ENCODE measurements at regions not wholly inside any gene's neighbourhood (a gene's known extent, or its start where the extent isn't known, plus 50 kb on each side); places are given as distances from the start of the nearest gene placed in this dataset.

DNA sequence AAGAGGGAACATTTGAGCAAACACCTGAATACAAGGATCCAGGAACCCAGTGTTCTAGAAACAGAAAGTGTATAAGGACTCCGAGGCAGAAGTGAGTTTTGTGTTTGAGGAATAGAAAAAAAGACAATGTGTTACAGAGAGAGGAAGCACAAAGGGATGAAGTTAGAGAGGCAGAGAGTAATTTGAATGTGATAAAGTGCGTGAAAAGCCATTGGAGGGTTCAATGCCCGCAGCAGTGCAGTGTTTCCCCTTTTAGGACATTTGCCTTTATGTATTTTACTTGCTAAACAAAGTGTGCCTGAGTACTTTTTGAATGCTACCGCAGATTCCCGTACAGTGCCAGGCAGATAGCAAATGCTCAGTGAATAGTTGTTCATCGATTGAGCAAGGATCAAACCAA lies 508.5 kb downstream of the RAB38 start:
- Histone ChIP-seq H3K9me3 (no peaks in the 10 kb centered on the region), H3K36me3 (no peaks in the 10 kb centered on the region), H3K4me1 (no peaks in the 10 kb centered on the region), H3K27ac (no peak overlapping the region), H3K27me3 (no peaks in the 10 kb centered on the region), H3K4me3 (no peak overlapping the region)
- TF ChIP-seq, protein P1, sequence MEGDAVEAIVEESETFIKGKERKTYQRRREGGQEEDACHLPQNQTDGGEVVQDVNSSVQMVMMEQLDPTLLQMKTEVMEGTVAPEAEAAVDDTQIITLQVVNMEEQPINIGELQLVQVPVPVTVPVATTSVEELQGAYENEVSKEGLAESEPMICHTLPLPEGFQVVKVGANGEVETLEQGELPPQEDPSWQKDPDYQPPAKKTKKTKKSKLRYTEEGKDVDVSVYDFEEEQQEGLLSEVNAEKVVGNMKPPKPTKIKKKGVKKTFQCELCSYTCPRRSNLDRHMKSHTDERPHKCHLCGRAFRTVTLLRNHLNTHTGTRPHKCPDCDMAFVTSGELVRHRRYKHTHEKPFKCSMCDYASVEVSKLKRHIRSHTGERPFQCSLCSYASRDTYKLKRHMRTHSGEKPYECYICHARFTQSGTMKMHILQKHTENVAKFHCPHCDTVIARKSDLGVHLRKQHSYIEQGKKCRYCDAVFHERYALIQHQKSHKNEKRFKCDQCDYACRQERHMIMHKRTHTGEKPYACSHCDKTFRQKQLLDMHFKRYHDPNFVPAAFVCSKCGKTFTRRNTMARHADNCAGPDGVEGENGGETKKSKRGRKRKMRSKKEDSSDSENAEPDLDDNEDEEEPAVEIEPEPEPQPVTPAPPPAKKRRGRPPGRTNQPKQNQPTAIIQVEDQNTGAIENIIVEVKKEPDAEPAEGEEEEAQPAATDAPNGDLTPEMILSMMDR (IDR thresholded peaks at IDR 0.05), result no peak
- no peak for TF ChIP-seq POLR2A (IDR thresholded peaks at IDR 0.05)
- DNase-seq, result no peak

DNA sequence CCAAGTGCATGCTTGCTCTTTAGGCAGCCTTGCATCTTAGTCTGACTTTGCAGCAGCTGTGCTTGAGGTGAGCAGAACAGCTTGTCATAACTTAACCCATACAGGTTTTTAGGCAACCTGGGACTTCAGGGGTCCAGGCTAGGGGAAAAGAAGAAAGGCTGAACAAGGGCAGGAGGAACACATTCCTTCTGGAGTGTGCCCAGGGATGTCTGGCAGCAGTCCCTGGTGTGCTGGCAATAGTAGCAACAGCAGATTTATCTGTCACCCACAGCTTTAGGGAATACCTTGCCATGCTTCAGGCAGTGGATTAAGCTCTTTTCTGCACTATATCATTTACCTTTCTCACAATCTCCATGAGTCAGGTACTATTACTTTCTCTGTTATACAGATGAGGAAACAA lies 513.0 kb downstream of the RAB38 start:
- TF ChIP-seq POLR2A (IDR thresholded peaks at IDR 0.05), result no peak
- TF ChIP-seq, protein P1 (IDR thresholded peaks at IDR 0.05), result no peak
- Histone ChIP-seq H3K27me3 (no peaks in the 10 kb centered on the region), H3K36me3 (no peaks in the 10 kb centered on the region), H3K9me3 (no peaks in the 10 kb centered on the region), H3K4me1 (no peaks in the 10 kb centered on the region), H3K27ac (no peak overlapping the region), H3K4me3 (no peak overlapping the region)
- no peak for DNase-seq

DNA sequence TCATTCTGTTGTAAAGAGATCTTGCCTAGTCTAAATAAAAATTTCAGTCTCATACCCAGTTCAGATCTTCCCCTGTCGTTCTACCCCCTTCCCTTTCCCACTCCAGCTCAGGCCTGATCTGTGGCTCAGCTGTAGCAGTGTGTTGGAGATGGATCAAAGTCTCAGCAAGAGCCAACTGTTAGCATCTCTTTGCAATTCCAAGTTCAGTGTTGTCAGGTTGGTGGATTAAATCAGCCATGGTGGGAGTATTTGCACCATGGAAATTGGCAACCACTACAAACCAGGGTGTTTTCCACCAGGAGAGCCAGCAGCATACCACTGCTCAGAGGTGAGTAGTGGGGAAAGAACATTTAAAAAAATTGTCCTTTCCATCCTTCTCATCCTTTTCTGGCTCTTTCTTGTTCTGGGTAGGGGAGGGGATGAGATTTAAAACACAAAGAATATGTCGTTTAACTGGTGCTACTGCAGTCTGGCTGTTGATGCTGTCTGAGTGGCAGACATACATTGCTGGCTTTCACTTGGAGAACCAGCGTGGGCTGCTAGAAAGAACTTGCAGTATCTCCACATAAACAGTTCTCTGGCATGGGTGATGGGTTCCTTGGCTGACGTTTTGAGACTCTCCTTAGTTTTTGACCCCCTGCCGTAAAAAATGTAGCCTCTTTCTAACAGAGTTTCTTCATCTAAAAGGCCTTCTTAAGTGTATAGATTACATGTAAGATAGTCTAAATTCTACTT lies 514.1 kb downstream of the RAB38 start:
- Histone ChIP-seq H3K4me3 (no peak overlapping the region), H3K36me3 (no peaks in the 10 kb centered on the region), H3K4me1 (no peaks in the 10 kb centered on the region), H3K27me3 (no peaks in the 10 kb centered on the region), H3K27ac (no peak overlapping the region), H3K9me3 (no peaks in the 10 kb centered on the region)
- TF ChIP-seq, protein P1 (IDR thresholded peaks at IDR 0.05), result no peak
- no peak for TF ChIP-seq POLR2A (IDR thresholded peaks at IDR 0.05)
- DNase-seq, result no peak

DNA sequence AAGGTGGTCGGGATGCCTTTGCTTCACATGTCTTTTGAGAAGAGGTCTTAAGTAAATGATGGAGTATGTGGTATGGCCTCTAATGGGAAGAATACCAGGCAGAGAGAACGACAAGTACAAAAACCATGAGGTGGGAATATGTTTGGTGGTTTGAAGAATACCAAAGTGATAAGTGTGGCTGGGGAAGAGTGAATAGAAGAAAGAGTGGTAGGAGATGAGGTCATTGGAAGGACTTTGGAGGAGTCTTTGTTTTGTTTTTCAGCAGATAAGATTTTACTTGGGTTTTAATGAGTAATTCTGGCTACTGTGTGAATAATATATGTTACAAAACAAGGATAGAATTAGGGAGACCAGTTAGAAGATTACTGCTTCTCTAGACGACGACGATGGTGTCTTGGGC lies 515.4 kb downstream of the RAB38 start:
- H3K4me3 ChIP-seq, result no peak overlapping the region
- no peak overlapping the region for H3K27ac ChIP-seq
- no peaks in the 10 kb centered on the region for H3K36me3 ChIP-seq
- TF ChIP-seq POLR2A (IDR thresholded peaks at IDR 0.05), result no peak
- TF ChIP-seq, protein P1 (IDR thresholded peaks at IDR 0.05), result no peak
- H3K4me1 ChIP-seq, result no peaks in the 10 kb centered on the region
- H3K27me3 ChIP-seq, result no peaks in the 10 kb centered on the region
- no peaks in the 10 kb centered on the region for H3K9me3 ChIP-seq
- DNase-seq, result no peak

DNA sequence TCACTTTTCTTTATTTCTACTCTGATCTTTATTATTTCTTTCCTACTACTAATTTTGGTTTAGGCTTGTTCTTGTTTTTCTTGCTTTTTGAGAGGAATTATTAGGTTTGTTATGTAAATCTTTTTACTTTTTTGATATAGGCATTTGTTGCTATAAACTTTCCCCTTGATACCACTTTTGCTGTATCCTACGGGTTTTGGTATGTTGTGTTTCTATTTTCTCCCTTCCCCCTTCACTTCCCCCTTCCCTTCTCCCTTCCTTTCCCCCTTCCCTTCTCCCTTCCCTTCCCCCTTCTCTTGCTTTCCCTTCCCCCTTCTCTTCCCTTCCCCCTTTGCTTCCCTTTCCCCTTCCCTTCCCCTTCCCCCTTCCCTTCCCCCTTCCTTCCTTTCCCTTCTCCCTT lies 529.6 kb downstream of the RAB38 start:
- H3K9me3 ChIP-seq, result no peaks in the 10 kb centered on the region
- no peaks in the 10 kb centered on the region for H3K4me1 ChIP-seq
- no peak for TF ChIP-seq POLR2A (IDR thresholded peaks at IDR 0.05)
- TF ChIP-seq, protein P1 (IDR thresholded peaks at IDR 0.05), result no peak
- no peaks in the 10 kb centered on the region for H3K36me3 ChIP-seq
- no peak overlapping the region for H3K4me3 ChIP-seq
- H3K27me3 ChIP-seq, result no peaks in the 10 kb centered on the region
- DNase-seq, result no peak
- no peak overlapping the region for H3K27ac ChIP-seq

Measured in Peyer's patch (tissue), 4 donors.